ENCODE measurements at regions not wholly inside any gene's neighbourhood (a gene's known extent, or its start where the extent isn't known, plus 50 kb on each side); places are given as distances from the start of the nearest gene placed in this dataset.
A peak's percentile ranks its signal among the peaks of the same experiment; 100 is the strongest.
"Not testable (repeated sequence)": the region's sequence is repeated elsewhere in the genome, so short reads cannot be mapped to it uniquely, and the experiment has no call there.

DNA sequence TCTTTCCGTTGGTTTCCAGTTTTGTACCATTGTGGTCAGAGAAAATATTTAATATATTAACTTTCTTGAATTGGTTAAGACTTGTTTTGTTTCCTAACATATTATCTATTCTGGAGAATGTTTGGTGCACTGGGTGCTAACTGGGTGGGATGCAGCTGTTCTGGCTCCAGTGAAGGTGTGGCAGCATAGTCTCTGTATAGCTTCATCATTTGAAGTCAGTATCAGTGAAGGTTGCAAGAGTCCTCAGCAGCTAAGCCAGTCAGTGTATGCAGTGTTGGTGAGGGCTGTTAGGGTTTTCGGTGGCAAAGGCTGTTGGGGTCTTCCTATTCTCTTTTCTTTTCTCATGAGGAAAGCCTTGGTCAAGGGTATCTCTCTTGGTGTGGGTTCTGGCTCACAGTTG lies 698.7 kb upstream of the ADGRL4 start:
- Mint-ChIP-seq H3K4me3 (ENCODE audit: low read depth) (no peak overlapping the region), H3K9me3 (ENCODE audit: low read depth) (peaks cover 14% of the 10 kb centered on the region), H3K27ac (no peak overlapping the region), H3K27me3 (no peaks in the 10 kb centered on the region), H3K4me1 (ENCODE audit: low read depth) (peaks cover 3% of the 10 kb centered on the region), H3K36me3 (ENCODE audit: insufficient read depth) (no peaks in the 10 kb centered on the region)
- TF ChIP-seq, protein P1, sequence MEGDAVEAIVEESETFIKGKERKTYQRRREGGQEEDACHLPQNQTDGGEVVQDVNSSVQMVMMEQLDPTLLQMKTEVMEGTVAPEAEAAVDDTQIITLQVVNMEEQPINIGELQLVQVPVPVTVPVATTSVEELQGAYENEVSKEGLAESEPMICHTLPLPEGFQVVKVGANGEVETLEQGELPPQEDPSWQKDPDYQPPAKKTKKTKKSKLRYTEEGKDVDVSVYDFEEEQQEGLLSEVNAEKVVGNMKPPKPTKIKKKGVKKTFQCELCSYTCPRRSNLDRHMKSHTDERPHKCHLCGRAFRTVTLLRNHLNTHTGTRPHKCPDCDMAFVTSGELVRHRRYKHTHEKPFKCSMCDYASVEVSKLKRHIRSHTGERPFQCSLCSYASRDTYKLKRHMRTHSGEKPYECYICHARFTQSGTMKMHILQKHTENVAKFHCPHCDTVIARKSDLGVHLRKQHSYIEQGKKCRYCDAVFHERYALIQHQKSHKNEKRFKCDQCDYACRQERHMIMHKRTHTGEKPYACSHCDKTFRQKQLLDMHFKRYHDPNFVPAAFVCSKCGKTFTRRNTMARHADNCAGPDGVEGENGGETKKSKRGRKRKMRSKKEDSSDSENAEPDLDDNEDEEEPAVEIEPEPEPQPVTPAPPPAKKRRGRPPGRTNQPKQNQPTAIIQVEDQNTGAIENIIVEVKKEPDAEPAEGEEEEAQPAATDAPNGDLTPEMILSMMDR (IDR thresholded peaks at IDR 0.05; ENCODE audit: unreplicated experiment): no peak
- no peak for DNase-seq (ENCODE audit: low spot score, unreplicated experiment)

DNA sequence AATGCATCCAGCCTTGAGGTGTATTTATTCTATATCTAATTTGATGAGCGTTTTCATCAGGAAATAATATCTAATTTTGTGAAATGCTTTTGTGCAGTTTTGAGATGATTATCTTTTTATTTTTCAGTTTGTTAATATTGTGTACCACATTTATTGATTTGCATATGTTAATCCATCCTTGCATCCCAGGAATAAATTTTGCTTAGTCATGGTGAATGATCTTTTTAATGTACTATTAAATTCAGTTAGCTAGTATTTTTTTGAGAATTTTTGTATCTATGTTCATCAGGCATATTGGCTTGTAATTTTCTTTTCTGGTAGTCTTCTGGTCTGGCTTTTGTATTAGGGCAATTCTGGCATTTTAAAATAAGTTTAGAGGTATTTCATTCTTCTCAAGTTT lies 697.5 kb upstream of the ADGRL4 start:
- no peak overlapping the region for H3K4me3 Mint-ChIP-seq (ENCODE audit: low read depth)
- H3K36me3 Mint-ChIP-seq (ENCODE audit: insufficient read depth): no peaks in the 10 kb centered on the region
- DNase-seq (ENCODE audit: low spot score, unreplicated experiment): no peak
- peaks cover 3% of the 10 kb centered on the region for H3K4me1 Mint-ChIP-seq (ENCODE audit: low read depth)
- H3K27ac Mint-ChIP-seq: no peak overlapping the region
- peaks cover 19% of the 10 kb centered on the region for H3K9me3 Mint-ChIP-seq (ENCODE audit: low read depth)
- TF ChIP-seq, protein P1 (IDR thresholded peaks at IDR 0.05; ENCODE audit: unreplicated experiment): no peak
- H3K27me3 Mint-ChIP-seq: no peaks in the 10 kb centered on the region

DNA sequence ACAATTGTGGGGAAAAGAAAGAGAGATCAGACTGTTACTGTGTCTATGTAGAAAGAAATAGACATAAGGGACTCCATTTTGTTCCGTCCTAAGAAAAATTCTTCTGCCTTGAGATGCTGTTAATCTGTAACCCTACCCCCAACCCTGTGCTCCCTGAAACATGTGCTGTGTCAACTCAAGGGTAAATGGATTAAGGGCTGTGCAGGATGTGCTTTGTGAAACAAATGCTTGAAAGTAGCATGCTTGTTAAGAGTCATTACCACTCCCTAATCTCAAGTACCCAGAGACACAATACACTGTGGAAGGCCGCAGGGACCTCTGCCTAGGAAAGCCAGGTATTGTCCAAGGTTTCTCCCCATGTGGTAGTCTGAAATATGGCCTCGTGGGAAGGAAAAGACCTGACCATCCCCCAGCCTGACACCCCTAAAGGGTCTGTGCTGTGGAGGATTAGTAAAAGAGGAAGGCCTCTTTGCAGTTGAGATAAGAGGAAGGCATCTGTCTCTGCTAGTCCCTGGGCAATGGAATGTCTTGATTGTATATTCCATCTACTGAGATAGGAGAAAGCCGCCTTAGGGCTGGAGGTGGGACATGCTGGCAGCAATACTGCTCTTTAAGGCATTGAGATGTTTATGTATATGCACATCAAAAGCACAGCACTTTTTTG lies 695.9 kb upstream of the ADGRL4 start:
- H3K4me3 Mint-ChIP-seq (ENCODE audit: low read depth); DNase-seq (ENCODE audit: low spot score, unreplicated experiment); H3K27ac Mint-ChIP-seq; H3K27me3 Mint-ChIP-seq; H3K4me1 Mint-ChIP-seq (ENCODE audit: low read depth); H3K36me3 Mint-ChIP-seq (ENCODE audit: insufficient read depth): not testable (repeated sequence)
- peaks cover 23% of the 10 kb centered on the region for H3K9me3 Mint-ChIP-seq (ENCODE audit: low read depth)

DNA sequence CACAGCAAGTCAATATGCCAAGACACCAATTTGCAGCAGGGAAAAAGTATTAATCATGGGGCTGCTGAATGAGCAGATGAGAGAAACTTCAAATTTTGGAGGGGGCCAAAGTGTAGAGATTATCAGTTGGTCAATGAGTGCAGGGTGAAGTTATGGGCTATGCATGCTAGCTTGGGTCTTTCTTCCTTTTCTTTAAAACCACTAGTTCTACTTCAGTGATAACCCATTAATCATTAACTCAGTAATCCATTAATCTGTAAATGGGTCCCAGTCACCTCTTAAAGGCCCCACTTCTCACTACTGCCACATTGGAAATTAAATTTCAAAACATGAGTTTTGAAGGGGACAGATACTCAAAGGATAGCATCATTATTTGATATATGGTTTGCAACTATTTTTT lies 688.6 kb upstream of the ADGRL4 start:
- peaks cover 12% of the 10 kb centered on the region for H3K9me3 Mint-ChIP-seq (ENCODE audit: low read depth)

DNA sequence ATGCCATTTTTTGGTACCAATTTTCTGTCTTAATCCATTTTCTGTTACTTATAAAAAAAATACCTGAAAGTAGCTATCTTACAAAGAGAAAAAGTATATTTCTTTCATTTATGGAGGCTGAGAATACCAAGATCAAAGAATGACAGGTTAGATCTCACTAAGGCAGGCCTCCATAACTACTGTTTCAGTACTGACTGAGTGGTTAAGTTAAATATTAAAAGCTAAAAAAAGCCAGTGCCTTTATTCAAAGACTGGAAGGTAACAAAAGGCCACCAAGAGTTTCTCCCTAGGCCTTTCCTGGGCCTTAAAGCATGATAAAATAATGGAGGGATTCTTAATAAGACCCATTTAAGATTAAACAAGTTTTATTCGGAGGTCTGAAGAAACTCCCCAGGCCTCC lies 687.7 kb upstream of the ADGRL4 start:
- H3K27ac Mint-ChIP-seq: no peak overlapping the region

More for the DNA sequence above, 688.6 kb upstream of the ADGRL4 start:
- TF ChIP-seq, protein P1 (IDR thresholded peaks at IDR 0.05; ENCODE audit: unreplicated experiment): no peak
- Mint-ChIP-seq H3K4me1 (ENCODE audit: low read depth) (peaks cover 27% of the 10 kb centered on the region), H3K36me3 (ENCODE audit: insufficient read depth) (no peaks in the 10 kb centered on the region), H3K27me3 (no peaks in the 10 kb centered on the region), H3K4me3 (ENCODE audit: low read depth) (no peak overlapping the region), H3K27ac (peak overlapping the region; percentile 53)
- DNase-seq (ENCODE audit: low spot score, unreplicated experiment): no peak

More for the DNA sequence above, 687.7 kb upstream of the ADGRL4 start:
- H3K4me1 Mint-ChIP-seq (ENCODE audit: low read depth): peaks cover 27% of the 10 kb centered on the region
- peaks cover 9% of the 10 kb centered on the region for H3K9me3 Mint-ChIP-seq (ENCODE audit: low read depth)
- H3K4me3 Mint-ChIP-seq (ENCODE audit: low read depth): no peak overlapping the region
- DNase-seq (ENCODE audit: low spot score, unreplicated experiment): no peak
- no peaks in the 10 kb centered on the region for H3K27me3 Mint-ChIP-seq
- H3K36me3 Mint-ChIP-seq (ENCODE audit: insufficient read depth): no peaks in the 10 kb centered on the region
- TF ChIP-seq, protein P1 (IDR thresholded peaks at IDR 0.05; ENCODE audit: unreplicated experiment): no peak
